NCI-H146 (cell line): ENCODE measurements at regions not wholly inside any gene's neighbourhood (a gene's known extent, or its start where the extent isn't known, plus 50 kb on each side); places are given as distances from the start of the nearest gene placed in this dataset.

Experiments used
- DNase-seq: peaks from one replicate; lab custom pipeline; 2025; lab: John Stamatoyannopoulos, UW

GRCh38 chr2:136182315-136182714 is 64.4 kb upstream of the CXCR4 start:
- no peak for DNase-seq

- DNase-seq = peak; percentile 36
Measured at GRCh38 chr2:136179602-136179975, 61.6 kb upstream of the CXCR4 start.

- DNase-seq = peak; percentile 26
Measured at GRCh38 chr2:136178941-136179601, 61.1 kb upstream of the CXCR4 start.

GRCh38 chr2:136175868-136176267 is 57.9 kb upstream of the CXCR4 start:
- no peak for DNase-seq

GRCh38 chr2:136175466-136175865 is 57.5 kb upstream of the CXCR4 start:
- DNase-seq = no peak

GRCh38 chr2:136173126-136173525 is 55.2 kb upstream of the CXCR4 start:
- no peak for DNase-seq

- peak; percentile 12 for DNase-seq
Measured at GRCh38 chr2:136171223-136171622, 53.3 kb upstream of the CXCR4 start.

GRCh38 chr2:136168720-136169119 is 50.8 kb upstream of the CXCR4 start:
- DNase-seq = no peak

- no peak for DNase-seq
Measured at GRCh38 chr2:136167721-136168475, 49.9 kb upstream of the CXCR4 start.
